Common myeloid progenitor, CD34-positive (primary cell): ENCODE measurements at regions not wholly inside any gene's neighbourhood (a gene's known extent, or its start where the extent isn't known, plus 50 kb on each side); places are given as distances from the start of the nearest gene placed in this dataset.

Experiments used
- CTCF ChIA-PET: fragments of 350-600 bp; sonication (Branson Sonifier 250); formaldehyde crosslinking; loops from one replicate; lab custom pipeline; 2021; ENCODE audit warnings: antibody characterized with exemption; lab: Charles Lee
- POLR2A ChIA-PET: fragments of 350-600 bp; sonication (Branson Sonifier 250); formaldehyde crosslinking; loops from one replicate; lab custom pipeline; 2021; ENCODE audit warnings: antibody characterized with exemption; lab: Charles Lee
- DNase-seq, 3 donors: peaks; one replicate each; pipeline versions ENCODE4 v3.0.0 to v3.0.0-alpha.2; 2013
- H3K27ac ChIP-seq, 2 experiments: 1 replicate in 1 of 2; 2 replicates in 1 of 2; pipeline ENCODE4 v1.7.0; 2013; ENCODE audit warnings: inconsistent platforms in 2 of 2, low read length in 2 of 2, mild to moderate bottlenecking in 2 of 2, low read depth in 1 of 2, moderate library complexity in 1 of 2; ENCODE audit not compliant: severe bottlenecking in 2 of 2, insufficient read depth in 1 of 2, poor library complexity in 1 of 2
- H3K27me3 ChIP-seq, 5 experiments: replicated peaks in 2 of 5; 1 replicate in 3 of 5; 2 replicates in 2 of 5; pipeline versions ENCODE4 v1.6.1 to v1.7.0; 2013; ENCODE audit warnings: low read length in 4 of 5, mild to moderate bottlenecking in 2 of 5, moderate library complexity in 2 of 5, inconsistent platforms in 1 of 5; ENCODE audit not compliant: insufficient read depth in 5 of 5, control insufficient read depth in 4 of 5
- H3K36me3 ChIP-seq, 4 experiments: 1 replicate in 2 of 4; 2 replicates in 2 of 4; pipeline versions ENCODE4 v1.6.1 to v1.7.0; 2013; ENCODE audit warnings: low read length in 3 of 4, control low read depth in 1 of 4, mild to moderate bottlenecking in 1 of 4; ENCODE audit not compliant: control insufficient read depth in 4 of 4, insufficient read depth in 4 of 4
- H3K4me1 ChIP-seq, 4 experiments: 1 replicate in 3 of 4; 2 replicates in 1 of 4; pipeline versions ENCODE4 v1.6.1 to v1.7.1; 2013; ENCODE audit warnings: low read length in 3 of 4, mild to moderate bottlenecking in 3 of 4, control low read depth in 1 of 4, inconsistent platforms in 1 of 4, moderate library complexity in 1 of 4; ENCODE audit not compliant: control insufficient read depth in 4 of 4, insufficient read depth in 4 of 4; ENCODE audit errors: control extremely low read depth in 1 of 4
- H3K4me3 ChIP-seq, 7 experiments: 1 replicate in 4 of 7; 2 replicates in 3 of 7; pipeline versions ENCODE4 v1.5.1 to v1.7.0; 2013; ENCODE audit warnings: mild to moderate bottlenecking in 7 of 7, low read length in 6 of 7, moderate library complexity in 6 of 7, inconsistent platforms in 2 of 7, low read depth in 2 of 7, control low read depth in 1 of 7; ENCODE audit not compliant: insufficient read depth in 4 of 7, control insufficient read depth in 1 of 7; ENCODE audit errors: extremely low read depth in 1 of 7
- H3K9me3 ChIP-seq, 5 experiments: 1 replicate in 4 of 5; 2 replicates in 1 of 5; pipeline versions ENCODE4 v1.6.1 to v1.7.1; 2013; ENCODE audit warnings: low read length in 4 of 5, mild to moderate bottlenecking in 2 of 5, inconsistent platforms in 1 of 5, low read depth in 1 of 5, moderate library complexity in 1 of 5; ENCODE audit not compliant: control insufficient read depth in 4 of 5, insufficient read depth in 2 of 5; ENCODE audit errors: control extremely low read depth in 1 of 5
- WGBS: methylation state at CpG from one replicate; pipeline ENCODE4 v1.1.5; 2013; ENCODE audit not compliant: insufficient coverage; 5-methylcytosine and 5-hydroxymethylcytosine counted together

DNA sequence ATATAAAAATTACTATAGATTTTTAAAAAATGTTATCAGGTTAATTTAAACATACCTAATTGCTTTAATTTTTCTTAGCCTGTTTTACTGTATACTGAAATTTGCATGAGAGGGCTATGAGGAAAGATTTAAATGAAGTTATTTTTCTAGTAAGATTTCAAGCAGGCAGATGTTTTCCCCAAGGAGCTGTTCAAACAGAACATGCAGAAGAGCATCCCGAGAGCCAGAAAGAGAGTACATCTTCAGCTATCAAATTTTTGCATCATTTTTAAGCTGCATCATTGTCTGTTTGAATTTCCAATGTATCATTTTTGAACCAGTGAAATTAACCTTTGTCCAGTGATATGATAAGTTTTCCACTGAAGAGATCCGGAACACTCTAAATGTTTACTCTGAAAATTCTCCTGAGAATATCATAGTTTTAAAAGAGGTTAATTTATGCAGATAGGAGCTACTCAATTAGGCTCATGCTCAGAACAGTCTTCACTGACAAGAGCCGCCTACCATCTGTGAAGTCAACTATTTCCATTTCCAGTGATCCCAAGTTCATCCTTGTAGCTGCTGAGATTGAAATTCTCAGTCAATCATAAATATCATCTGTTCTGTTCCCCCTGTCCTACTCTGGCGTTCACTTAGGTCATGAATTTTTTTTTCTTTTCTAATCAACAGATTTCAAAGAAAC lies 467.7 kb upstream of the NBEA start:
- no peak for DNase-seq
- Histone ChIP-seq H3K4me1 (no peaks in the 10 kb centered on the region), H3K36me3 (no peaks in the 10 kb centered on the region), H3K27ac (no peak overlapping the region), H3K27me3 (no peaks in the 10 kb centered on the region), H3K4me3 (no peak overlapping the region), H3K9me3 (no peaks in the 10 kb centered on the region)
- ChIA-PET CTCF (no interaction called here), POLR2A (no interaction called here)
- 100% methylated on average over 2 of the region's 4 CpGs for WGBS

DNA sequence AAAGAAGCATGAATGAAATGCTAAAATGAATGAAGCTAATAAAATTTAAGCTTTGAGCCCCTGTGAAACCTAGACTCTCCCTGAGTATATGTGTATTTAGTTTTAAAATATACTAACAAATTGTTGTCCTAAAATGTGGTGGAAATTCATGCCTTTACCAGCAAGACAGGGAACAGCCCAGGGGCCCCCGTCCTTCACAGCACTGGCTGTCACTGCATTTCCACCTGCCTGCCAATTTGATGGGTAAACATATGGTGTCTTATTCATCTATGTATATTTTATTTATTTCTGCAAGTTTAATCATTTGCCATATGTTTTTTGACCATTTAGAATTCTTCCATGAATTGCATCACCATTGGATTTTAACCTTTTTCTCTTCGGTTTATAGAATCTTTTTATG lies 463.7 kb upstream of the NBEA start:
- H3K27ac ChIP-seq, result no peak overlapping the region
- no CpG with 5 or more reads among the region's 2 CpGs for WGBS
- no peaks in the 10 kb centered on the region for H3K9me3 ChIP-seq
- ChIA-PET POLR2A (no interaction called here), CTCF (no interaction called here)
- no peak for DNase-seq
- H3K27me3 ChIP-seq, result no peaks in the 10 kb centered on the region
- H3K36me3 ChIP-seq, result no peaks in the 10 kb centered on the region
- no peaks in the 10 kb centered on the region for H3K4me1 ChIP-seq
- no peak overlapping the region for H3K4me3 ChIP-seq

DNA sequence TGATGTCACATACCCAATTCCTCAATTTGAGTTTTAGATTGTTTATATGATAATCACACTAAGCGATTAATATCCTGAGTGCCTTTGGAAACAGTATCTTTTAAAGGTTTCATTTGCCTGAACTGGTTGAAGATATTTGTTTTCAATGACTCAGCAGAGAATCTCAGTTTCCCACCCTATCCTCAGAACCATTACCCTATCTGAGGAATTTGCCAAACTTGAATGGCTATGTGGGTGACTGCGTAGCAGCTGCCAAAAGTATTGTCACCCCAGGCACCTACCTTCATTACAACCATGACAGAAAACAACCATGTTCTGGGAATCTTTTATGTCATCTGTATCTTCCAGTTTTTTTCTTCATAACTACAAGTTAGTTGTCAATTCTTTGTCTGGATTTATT lies 440.1 kb upstream of the NBEA start:
- H3K27me3 ChIP-seq, result no peaks in the 10 kb centered on the region
- DNase-seq, result no peak
- no peak overlapping the region for H3K4me3 ChIP-seq
- no peaks in the 10 kb centered on the region for H3K9me3 ChIP-seq
- 83% methylated on average over 1 of the region's 2 CpGs for WGBS
- ChIA-PET CTCF (no interaction called here), POLR2A (no interaction called here)
- no peaks in the 10 kb centered on the region for H3K36me3 ChIP-seq
- no peaks in the 10 kb centered on the region for H3K4me1 ChIP-seq
- no peak overlapping the region for H3K27ac ChIP-seq

DNA sequence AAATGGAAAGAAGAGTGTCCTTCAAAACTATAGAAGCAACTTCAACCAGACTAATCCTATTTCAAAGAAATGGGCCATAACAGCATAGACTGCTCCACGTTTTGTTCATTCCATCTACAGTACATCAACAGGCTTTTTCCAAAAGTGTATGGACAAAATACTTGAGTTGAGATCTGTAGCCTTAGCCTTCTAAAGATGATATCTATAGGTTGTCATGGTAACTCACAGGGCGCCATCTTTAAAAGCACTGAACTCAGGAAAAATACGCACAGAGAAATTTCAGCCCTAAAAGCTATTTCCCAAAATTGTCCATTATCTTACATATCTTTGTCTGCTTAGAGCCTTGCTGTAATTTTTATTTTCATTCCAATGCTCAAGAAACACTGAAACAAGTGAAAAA lies 439.4 kb upstream of the NBEA start:
- H3K36me3 ChIP-seq, result no peaks in the 10 kb centered on the region
- H3K27ac ChIP-seq, result no peak overlapping the region
- no peaks in the 10 kb centered on the region for H3K9me3 ChIP-seq
- no peaks in the 10 kb centered on the region for H3K27me3 ChIP-seq
- no peaks in the 10 kb centered on the region for H3K4me1 ChIP-seq
- 100% methylated on average over 1 of the region's 3 CpGs for WGBS
- CTCF ChIA-PET, result interaction anchor here (1.4 kb wide), 1 partner anchor 12 kb away, joined by 3 read pairs; no protein-coding TSS in a partner anchor
- no peak overlapping the region for H3K4me3 ChIP-seq
- POLR2A ChIA-PET, result no interaction called here
- DNase-seq, result no peak

DNA sequence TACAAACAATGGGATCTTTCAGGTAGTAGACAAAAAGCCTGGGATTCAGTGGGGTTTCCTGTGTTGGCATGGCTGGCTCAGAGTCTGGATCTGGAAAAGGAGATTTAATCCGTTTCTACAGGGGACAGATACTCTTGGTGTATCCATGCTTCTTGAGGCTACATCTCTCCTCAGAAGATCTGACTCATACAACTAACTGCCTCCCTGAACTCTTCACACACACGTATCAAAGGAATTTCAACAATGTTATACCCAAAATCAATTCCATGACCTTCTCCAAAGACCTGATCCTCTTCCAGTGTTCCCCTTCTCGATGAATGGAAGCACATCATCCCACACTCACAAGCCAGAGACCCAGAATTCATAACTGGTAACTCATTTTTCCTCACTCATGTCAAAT lies 435.3 kb upstream of the NBEA start:
- WGBS, result 89% methylated on average over 3 of the region's 3 CpGs
- H3K27me3 ChIP-seq, result no peaks in the 10 kb centered on the region
- POLR2A ChIA-PET, result no interaction called here
- H3K27ac ChIP-seq, result no peak overlapping the region
- DNase-seq, result no peak
- H3K4me1 ChIP-seq, result no peaks in the 10 kb centered on the region
- no peaks in the 10 kb centered on the region for H3K9me3 ChIP-seq
- CTCF ChIA-PET, result no interaction called here
- H3K36me3 ChIP-seq, result no peaks in the 10 kb centered on the region
- no peak overlapping the region for H3K4me3 ChIP-seq

GRCh38 chr13:34507630-34508029 lies 434.4 kb upstream of the NBEA start:
- WGBS, result 100% methylated on average over 3 of the region's 4 CpGs
- Histone ChIP-seq H3K27ac (no peak overlapping the region), H3K4me3 (no peak overlapping the region), H3K36me3 (no peaks in the 10 kb centered on the region), H3K4me1 (no peaks in the 10 kb centered on the region), H3K9me3 (no peaks in the 10 kb centered on the region), H3K27me3 (no peaks in the 10 kb centered on the region)
- DNase-seq, result no peak
- CTCF ChIA-PET, result no interaction called here
- POLR2A ChIA-PET, result no interaction called here

GRCh38 chr13:34512817-34513216 lies 429.3 kb upstream of the NBEA start:
- Histone ChIP-seq H3K36me3 (no peaks in the 10 kb centered on the region), H3K4me3 (no peak overlapping the region), H3K9me3 (no peaks in the 10 kb centered on the region), H3K27me3 (no peaks in the 10 kb centered on the region), H3K27ac (no peak overlapping the region), H3K4me1 (no peaks in the 10 kb centered on the region)
- ChIA-PET POLR2A (no interaction called here), CTCF (interaction anchor here (0.6 kb wide), 1 partner anchor 34 kb away, joined by 3 read pairs; no protein-coding TSS in a partner anchor)
- 100% methylated on average over 1 of the region's 3 CpGs for WGBS
- DNase-seq, result no peak
